ENCODE measurements at regions not wholly inside any gene's neighbourhood (a gene's known extent, or its start where the extent isn't known, plus 50 kb on each side); places are given as distances from the start of the nearest gene placed in this dataset.
A peak's percentile ranks its signal among the peaks of the same experiment; 100 is the strongest.

DNA sequence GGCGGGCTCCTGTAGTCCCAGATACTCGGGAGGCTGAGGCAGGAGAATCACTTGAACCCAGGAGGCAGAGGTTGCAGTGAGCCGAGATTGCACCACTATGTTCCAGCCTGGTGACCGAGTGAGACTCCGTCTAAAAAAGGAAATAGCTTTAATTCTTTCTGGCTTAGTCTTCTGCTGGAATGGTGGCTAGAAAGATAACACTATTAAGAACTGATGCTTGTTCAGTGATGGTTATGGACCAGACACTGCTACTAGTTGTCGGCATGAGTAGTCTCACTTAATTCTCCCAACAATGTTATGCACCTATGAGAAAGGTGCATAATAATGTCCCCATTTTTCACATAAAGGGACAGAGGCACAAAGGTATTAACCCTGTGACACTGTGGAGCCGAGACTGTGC lies 188.7 kb downstream of the HS3ST3A1 start:
- DNase-seq: no peak
- no peaks in the 10 kb centered on the region for H3K9me3 ChIP-seq
- no peak for TF ChIP-seq EP300 (IDR thresholded peaks at IDR 0.05)
- no peak for TF ChIP-seq POLR2A (IDR thresholded peaks at IDR 0.05)
- TF ChIP-seq, protein P1, sequence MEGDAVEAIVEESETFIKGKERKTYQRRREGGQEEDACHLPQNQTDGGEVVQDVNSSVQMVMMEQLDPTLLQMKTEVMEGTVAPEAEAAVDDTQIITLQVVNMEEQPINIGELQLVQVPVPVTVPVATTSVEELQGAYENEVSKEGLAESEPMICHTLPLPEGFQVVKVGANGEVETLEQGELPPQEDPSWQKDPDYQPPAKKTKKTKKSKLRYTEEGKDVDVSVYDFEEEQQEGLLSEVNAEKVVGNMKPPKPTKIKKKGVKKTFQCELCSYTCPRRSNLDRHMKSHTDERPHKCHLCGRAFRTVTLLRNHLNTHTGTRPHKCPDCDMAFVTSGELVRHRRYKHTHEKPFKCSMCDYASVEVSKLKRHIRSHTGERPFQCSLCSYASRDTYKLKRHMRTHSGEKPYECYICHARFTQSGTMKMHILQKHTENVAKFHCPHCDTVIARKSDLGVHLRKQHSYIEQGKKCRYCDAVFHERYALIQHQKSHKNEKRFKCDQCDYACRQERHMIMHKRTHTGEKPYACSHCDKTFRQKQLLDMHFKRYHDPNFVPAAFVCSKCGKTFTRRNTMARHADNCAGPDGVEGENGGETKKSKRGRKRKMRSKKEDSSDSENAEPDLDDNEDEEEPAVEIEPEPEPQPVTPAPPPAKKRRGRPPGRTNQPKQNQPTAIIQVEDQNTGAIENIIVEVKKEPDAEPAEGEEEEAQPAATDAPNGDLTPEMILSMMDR (IDR thresholded peaks at IDR 0.05): no peak
- H3K4me3 ChIP-seq: no peak overlapping the region
- no peaks in the 10 kb centered on the region for H3K27me3 ChIP-seq
- intact Hi-C loops (cut with DNase I): no loop called here
- H3K27ac ChIP-seq: no peak overlapping the region
- H3K36me3 ChIP-seq: no peaks in the 10 kb centered on the region
- H3K4me1 ChIP-seq (ENCODE audit: insufficient read depth): peaks cover 2% of the 10 kb centered on the region
- 76 to 91% (median 87%) methylated on average over 7 of the region's 7 CpGs for WGBS, 3 donors

DNA sequence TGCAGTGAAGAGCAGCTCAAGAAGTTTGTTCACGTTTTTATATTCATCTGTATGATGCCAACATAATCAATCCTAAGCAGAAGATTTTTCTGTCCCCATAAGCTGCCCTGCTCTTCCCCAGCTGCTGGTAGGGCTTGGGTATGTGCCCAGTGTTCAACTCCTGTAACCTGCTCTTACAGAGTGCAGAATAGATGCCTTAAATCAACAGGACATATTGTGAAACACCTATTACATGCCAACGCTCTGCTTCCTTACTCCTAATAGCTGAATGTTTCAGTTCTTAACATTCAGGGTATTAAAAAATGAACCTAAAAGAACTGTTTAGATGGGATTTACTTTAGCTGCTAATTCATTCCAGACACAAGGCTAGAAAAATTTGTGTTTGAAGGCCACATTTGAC lies 190.9 kb downstream of the HS3ST3A1 start:
- Histone ChIP-seq H3K27me3 (no peaks in the 10 kb centered on the region), H3K4me1 (ENCODE audit: insufficient read depth) (peaks cover 2% of the 10 kb centered on the region), H3K36me3 (no peaks in the 10 kb centered on the region), H3K4me3 (no peak overlapping the region), H3K27ac (no peak overlapping the region), H3K9me3 (no peaks in the 10 kb centered on the region)
- DNase-seq: peak in 1 of 5 donors; percentile 41
- intact Hi-C loops (cut with DNase I): no loop called here
- TF ChIP-seq, protein P1 (IDR thresholded peaks at IDR 0.05): no peak
- no peak for TF ChIP-seq EP300 (IDR thresholded peaks at IDR 0.05)
- TF ChIP-seq POLR2A (IDR thresholded peaks at IDR 0.05): no peak
- WGBS, 3 donors: 4 to 16% (median 10%) methylated on average over 2 of the region's 2 CpGs

DNA sequence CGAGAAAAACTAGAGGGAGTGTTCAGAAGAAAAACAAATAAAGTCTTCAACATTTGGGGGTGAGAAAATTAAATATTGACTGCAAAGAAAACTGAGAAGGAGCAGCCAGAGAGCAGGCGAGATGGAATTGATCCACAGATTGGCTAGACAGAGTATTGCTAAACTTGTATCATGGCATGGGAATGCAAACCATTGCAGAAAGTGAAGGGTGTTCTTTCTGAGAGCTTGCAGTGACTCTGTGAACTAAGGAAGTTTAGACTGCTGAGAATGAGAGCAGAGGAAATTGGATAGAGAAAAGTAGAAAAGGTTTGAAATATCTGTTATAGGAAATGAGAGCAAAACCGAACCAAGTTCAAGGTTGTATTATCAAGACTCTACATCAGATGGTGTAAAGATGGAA lies 191.5 kb downstream of the HS3ST3A1 start:
- Histone ChIP-seq H3K4me3 (no peak overlapping the region), H3K4me1 (ENCODE audit: insufficient read depth) (peaks cover 2% of the 10 kb centered on the region), H3K27ac (no peak overlapping the region), H3K27me3 (no peaks in the 10 kb centered on the region), H3K9me3 (no peaks in the 10 kb centered on the region), H3K36me3 (no peaks in the 10 kb centered on the region)
- no peak for DNase-seq
- TF ChIP-seq, protein P1 (IDR thresholded peaks at IDR 0.05): no peak
- TF ChIP-seq POLR2A (IDR thresholded peaks at IDR 0.05) (no peak), EP300 (IDR thresholded peaks at IDR 0.05) (no peak)
- 50 to 59% (median 56%) methylated on average over 3 of the region's 3 CpGs for WGBS, 3 donors
- intact Hi-C loops (cut with DNase I): no loop called here

DNA sequence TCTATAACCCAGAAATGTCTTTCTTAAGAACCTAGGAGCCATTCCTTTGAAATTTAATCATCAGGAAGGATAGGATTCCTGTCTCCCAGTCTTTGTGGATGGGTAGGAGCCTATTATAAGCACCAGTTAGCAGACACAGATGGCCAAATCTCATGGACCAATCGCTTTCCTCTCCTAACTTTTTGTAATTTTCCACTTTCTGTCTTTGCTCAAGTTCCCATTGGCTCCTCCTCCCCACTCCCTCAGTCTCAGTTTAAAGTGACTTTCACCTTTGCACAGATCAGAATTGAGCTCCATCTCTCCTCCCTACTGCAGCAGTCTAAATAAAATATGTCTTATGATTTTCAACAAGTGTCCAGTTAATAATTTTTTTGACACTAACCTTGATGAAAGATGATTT lies 192.3 kb downstream of the HS3ST3A1 start:
- Histone ChIP-seq H3K27me3 (no peaks in the 10 kb centered on the region), H3K4me1 (ENCODE audit: insufficient read depth) (peaks cover 2% of the 10 kb centered on the region), H3K9me3 (no peaks in the 10 kb centered on the region), H3K27ac (no peak overlapping the region), H3K4me3 (no peak overlapping the region), H3K36me3 (no peaks in the 10 kb centered on the region)
- WGBS, 3 donors: 90 to 100% (median 96%) methylated on average over 1 of the region's 1 CpG
- intact Hi-C loops (cut with DNase I): no loop called here
- TF ChIP-seq, protein P1 (IDR thresholded peaks at IDR 0.05): no peak
- TF ChIP-seq POLR2A (IDR thresholded peaks at IDR 0.05): no peak
- TF ChIP-seq EP300 (IDR thresholded peaks at IDR 0.05): no peak
- DNase-seq: no peak

DNA sequence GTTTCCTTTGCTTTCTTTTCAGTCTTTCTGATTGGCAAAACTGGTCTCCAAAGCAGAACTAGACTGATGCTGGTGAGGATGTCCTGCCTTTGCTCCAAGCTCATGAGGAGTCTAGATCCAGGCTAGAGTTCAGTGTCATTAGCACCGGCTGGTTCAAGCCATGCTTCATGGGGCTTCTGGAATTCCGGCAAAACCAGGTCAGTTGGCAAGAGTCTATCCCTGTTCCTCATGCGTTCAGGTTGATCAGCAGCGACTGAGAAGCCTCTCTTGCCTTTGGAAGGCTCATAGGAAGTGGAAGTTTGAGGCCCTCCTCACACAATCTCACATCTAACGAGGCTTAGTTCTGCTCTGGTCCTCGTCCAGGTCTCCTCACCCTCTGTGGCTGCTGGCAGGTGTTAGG lies 194.3 kb downstream of the HS3ST3A1 start:
- intact Hi-C loops (cut with DNase I): no loop called here
- H3K4me1 ChIP-seq (ENCODE audit: insufficient read depth): peaks cover 2% of the 10 kb centered on the region
- H3K36me3 ChIP-seq: no peaks in the 10 kb centered on the region
- no peaks in the 10 kb centered on the region for H3K9me3 ChIP-seq
- no peak for DNase-seq
- TF ChIP-seq, protein P1 (IDR thresholded peaks at IDR 0.05): no peak
- TF ChIP-seq POLR2A (IDR thresholded peaks at IDR 0.05) (no peak), EP300 (IDR thresholded peaks at IDR 0.05) (no peak)
- no peaks in the 10 kb centered on the region for H3K27me3 ChIP-seq
- H3K4me3 ChIP-seq: no peak overlapping the region
- WGBS, 3 donors: 86 to 94% (median 91%) methylated on average over 6 of the region's 6 CpGs
- H3K27ac ChIP-seq: no peak overlapping the region
